Stimulated activated CD4-positive, alpha-beta T cell treated with anti-CD3 and anti-CD28 coated beads, TNF-alpha, amount 100 ng/mL, for 48 hours (primary cell): ENCODE measurements at regions not wholly inside any gene's neighbourhood (a gene's known extent, or its start where the extent isn't known, plus 50 kb on each side); places are given as distances from the start of the nearest gene placed in this dataset.
"Not testable (repeated sequence)": the region's sequence is repeated elsewhere in the genome, so short reads cannot be mapped to it uniquely, and the experiment has no call there.

Experiments
- DNase-seq, 3 donors: peaks; one replicate each; pipeline ENCODE4 v3.0.0-alpha.2; 2020; ENCODE audit warnings: low read depth in 3 of 3

- DNase-seq, result not testable (repeated sequence)
These were observed 111.4 kb upstream of the METTL9 start for GRCh38 chr16:21487956-21488355.

GRCh38 chr16:21499046-21499445 is 100.3 kb upstream of the METTL9 start:
- DNase-seq, result not testable (repeated sequence)

DNA sequence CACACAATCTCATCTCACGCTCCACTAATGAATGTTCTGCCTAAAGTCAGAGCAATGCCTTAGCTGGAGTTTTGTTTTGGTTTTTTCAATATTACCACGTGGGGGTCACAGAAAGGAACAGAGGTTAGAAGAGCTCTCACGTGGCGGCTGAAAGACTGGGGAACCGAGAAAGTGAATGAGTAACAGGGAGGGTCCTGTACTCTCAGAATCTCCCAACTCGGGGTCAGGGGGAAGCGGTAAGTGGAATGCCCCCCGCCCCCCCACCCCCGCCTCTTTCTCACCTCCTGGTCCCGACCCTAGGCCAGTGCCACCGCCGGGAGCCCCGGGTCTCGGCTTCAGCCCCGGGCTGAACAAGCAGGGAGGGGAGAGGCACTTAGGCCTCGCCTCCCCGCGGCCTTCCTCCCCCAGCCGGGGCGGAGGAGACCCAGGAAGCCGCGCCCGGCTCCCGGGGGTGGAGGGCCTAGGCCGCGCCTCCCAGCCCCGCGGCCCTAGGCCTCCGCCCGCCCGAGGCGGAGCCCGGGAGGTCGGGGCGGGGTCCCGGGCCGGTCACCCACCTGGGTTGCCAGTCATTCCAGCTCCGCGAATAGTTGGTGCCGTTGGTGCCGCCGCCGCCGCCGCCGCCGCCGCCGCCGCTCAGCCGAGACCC is 98.0 kb upstream of the METTL9 start:
- DNase-seq, result peak in 2 of 3 donors; percentile 51 to 62

GRCh38 chr16:21501869-21502667 is 97.3 kb upstream of the METTL9 start:
- DNase-seq, result peak; percentile 79 to 95 (median 79)

GRCh38 chr16:21503574-21503920 is 95.8 kb upstream of the METTL9 start:
- DNase-seq, result not testable (repeated sequence)

DNA sequence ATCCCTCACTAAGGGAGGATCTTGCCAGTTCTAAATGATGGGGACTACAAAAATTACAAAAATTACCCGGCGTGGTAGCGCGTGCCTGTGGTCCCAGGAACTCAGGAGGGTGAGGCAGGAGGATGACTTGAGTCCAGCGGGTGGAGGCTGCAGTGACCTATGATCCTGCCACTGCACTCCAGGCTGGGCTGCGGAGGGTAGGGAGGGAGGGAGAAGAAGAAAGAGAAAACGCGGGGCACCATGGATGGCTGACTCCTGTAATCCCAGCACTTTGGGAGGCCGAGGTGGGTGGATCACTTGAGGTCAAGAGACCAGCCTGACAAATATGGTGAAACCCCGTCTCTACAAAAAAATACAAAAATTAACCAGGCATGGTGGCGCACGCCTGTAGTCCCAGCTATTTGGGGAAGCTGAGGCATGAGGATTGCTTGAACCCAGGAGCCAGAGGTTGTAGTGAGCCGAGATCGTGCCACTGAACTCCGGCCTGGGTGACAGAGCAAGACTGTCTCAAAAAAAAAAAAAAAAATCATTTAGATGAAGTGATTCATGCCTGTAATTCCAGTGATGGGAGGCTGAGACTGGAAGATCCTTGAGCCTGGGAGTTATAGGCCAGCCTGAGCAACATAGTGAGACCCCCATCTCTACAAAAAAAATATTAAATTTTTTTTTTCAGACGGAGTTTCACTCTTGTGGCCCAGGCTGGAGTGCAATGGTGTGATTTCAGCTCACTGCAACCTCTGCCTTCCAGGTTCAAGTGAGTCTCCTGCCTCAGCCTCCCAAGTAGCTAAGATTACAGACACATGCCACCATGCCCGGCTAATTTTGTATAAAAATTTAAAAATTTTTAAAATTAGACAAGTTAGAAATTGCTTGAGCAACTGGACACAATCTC is 95.2 kb upstream of the METTL9 start:
- DNase-seq, result not testable (repeated sequence)

DNA sequence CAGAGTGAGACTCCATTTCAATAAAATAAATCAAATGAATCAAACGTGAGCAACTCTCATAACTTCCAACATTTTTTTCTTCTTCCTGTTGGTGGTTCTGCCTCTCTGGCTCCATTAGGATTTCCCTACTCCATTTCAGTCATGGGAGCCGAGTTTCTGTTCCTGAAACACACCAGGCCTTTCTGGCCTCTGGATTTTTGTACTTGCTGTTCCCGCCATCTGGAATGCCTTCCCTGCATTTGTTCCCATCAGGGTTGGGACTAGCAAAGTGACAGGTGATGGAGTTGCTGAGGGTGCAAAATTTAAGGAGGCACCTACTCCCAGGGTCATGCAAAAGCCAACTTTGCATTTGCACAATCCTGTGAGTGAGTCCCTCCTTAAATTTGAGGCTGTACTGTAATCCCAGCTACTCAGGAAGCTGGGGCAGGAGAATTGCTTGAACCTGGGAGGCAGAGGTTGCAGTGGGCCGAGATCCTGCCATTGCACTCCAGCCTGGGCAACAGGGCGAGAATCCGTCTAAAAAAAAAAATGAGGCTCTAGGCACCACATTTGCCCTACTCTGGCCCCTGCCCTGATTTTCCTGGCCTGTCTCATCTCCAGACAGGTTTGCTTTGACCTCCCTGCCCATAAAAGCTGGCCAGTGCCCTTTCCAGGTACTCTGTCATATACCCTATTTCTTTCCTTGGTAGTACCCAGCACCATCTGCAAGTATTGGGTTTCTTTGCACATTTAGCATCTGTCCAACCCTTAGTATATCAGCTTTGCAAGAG is 93.4 kb upstream of the METTL9 start:
- DNase-seq, result not testable (repeated sequence)

DNA sequence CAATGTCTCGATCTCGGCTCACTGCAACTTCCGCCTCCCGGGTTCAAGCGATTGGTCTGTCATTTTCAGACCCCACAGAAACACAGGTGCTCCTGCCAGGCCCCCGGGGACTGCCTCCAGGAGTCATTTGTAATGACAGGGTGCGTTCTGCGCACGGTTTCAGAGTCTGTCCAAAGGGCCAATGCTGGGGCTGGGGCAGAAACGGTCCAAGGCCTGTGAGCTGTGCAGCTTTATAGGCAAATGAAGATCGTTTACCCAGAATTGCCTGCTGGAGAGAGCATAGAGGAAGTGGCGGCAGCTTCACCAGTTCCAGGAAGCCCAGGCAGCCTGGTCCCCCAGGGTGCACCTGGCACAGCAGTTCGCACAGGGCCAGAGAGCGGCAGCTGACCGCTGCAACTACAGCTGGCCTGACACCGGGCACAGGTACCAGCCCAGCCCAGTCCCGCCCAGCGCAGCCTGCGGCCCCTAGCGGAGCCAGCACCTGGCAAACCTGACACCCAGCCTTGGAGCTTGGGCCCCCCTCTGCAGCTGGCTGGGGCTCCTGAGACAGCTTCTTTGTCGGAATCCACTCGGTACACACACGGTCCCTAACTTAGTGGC is 92.4 kb upstream of the METTL9 start:
- peak in 1 of 3 donors; percentile 52 for DNase-seq

DNA sequence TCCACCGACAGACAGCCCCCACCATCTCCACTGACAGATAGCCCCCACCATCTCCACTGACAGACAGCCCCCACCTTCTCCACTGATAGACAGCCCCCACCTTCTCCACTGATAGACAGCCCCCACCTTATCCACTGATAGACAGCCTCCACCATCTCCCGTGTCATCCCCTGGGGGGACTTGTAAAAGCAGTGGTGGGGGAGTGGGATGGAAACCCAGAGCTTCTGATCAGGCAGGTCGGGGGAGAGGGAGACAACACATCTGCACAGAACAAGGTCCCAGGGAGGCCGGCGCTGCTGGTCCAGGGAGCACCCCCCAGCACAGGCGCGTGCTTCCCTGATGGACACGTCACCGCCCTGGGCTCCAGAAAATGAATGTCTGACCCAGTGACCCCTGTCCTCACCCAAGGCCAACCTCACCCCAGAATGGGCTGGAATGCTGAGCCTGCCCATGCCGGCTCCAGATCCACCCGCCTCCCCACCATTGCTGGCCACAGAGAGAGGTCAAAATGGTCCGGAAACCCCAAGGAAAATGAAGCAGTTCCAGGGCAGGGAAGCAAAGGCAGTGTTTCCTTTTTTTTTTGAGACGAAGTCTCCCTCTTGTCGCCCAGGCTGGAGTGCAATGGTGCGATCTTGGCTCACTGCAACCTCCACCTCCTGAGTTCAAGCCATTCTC is 91.6 kb upstream of the METTL9 start:
- DNase-seq, result not testable (repeated sequence)

DNA sequence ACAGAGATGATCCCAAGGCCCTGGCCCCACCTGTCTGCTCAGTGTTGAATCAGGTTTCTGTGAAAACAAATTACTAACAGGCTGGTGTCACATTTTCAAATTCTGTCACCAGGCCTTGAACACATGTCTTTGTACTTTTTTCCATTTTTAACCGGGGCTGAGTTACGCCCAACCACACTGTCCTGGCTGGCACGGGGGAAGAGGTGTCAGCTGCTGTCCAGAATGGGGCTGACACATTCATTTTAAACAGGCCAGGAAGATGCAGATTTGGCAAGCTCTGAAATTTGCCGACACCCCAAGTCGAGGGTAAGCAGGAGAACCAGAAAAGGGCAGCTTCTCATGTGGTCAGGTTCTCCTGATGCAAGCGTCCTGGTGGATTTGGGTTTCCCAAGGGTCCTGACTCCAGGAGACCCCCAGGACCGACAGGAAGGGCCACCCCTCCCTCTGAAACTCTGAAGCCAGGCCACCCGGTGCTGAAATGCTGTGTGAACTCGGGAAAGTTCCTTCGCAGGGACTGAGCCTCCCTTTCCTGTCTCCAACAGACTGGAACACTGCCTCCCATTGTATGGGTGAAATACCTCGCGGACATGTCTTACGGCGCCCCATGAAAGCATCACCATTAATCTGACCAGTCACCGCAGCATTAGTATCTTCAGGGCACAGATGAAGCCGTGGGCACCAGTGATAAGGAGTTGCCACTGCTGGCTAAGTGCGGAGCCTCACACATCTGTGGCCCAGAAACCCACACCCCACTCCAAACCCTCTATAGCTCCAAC is 90.5 kb upstream of the METTL9 start:
- DNase-seq, result not testable (repeated sequence)

GRCh38 chr16:21509437-21510086 is 89.8 kb upstream of the METTL9 start:
- DNase-seq, result not testable (repeated sequence)

DNA sequence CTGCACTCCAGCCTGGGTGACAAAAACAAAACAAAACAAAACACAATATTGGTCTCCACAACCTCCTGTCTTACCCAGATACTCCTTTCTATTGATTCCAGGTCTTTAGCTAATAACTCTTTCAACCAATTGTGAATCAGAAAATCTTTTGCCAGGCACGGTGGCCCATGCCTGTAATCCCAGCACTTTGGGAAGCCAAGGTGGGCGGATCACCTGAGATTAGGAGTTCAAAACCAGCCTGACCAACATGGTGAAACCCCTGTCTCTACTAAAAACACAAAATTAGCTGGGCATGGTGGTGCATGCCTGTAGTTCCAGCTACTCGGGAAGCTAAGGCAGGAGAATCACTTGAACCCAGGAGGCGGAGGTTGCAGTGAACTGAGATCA is 88.5 kb upstream of the METTL9 start:
- DNase-seq, result not testable (repeated sequence)

DNA sequence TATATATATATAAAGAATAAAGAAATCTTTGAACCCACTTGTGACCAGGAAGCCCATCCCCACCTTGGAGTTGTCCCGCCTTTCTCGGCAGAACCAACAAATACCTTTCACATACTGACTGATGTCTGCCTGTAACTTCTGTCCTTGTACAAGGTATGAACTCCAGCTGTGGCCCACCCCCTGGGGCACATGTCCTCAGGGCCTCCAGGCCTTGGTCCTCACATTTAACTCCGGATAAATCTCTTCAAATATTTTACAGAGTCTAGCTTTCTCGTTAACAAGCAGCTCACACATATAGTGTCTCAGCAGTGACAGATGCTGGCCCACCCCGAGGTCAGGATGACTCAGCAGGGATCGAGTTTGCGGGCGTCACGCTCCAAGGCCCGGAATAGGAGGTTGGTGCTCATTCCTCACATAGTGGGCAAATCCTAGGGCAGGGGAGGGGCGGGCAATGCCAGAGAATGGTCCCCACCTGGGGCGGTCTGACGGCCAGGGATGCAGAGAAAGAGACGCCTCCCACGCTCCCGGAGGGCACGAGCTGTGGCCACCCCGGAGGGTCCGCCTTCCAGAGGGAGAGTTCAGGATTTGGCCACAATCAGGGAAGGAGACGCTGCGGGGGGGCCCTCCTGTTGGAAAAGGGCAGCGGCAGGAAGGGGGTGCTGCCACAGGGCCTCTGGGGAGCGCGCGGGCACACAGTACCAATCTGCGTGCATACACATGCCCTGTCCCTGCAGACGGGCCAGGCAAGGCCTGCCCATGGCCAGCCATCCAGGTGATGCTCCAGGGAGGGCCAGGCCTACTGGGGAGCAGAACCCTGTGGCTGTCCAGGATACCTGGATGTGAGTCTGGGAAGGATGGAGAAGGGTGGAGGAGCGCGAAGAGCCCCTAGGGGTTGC is 87.8 kb upstream of the METTL9 start:
- not testable (repeated sequence) for DNase-seq

GRCh38 chr16:21512280-21513192 is 86.8 kb upstream of the METTL9 start:
- DNase-seq, result not testable (repeated sequence)

GRCh38 chr16:21513337-21513741 is 86.0 kb upstream of the METTL9 start:
- DNase-seq, result not testable (repeated sequence)

GRCh38 chr16:21513812-21514473 is 85.4 kb upstream of the METTL9 start:
- not testable (repeated sequence) for DNase-seq
